A549 (cell line): ENCODE measurements at regions not wholly inside any gene's neighbourhood (a gene's known extent, or its start where the extent isn't known, plus 50 kb on each side); places are given as distances from the start of the nearest gene placed in this dataset.

Source experiments
- ATAC-seq, 2 experiments: fragments of 200-7000 bp in 1 of 2; fragments of >200 bp in 1 of 2; cut with Nextera tagmentation in 1 of 2; cut with Tn5 transposase in 1 of 2; 3 replicates each; pipeline versions ENCODE4 v1.8.0 to v1.9.1; 2018 to 2020; ENCODE audit warnings: mild to moderate bottlenecking in 1 of 2, moderate library complexity in 1 of 2
- CTCF ChIA-PET: fragments of 300-600 bp; sonication (Branson Sonifier 250); formaldehyde crosslinking; extraction: SDS; loops from one replicate; lab custom pipeline; 2021; ENCODE audit warnings: antibody characterized with exemption, inconsistent platforms; lab: Yijun Ruan, JAX
- POLR2A ChIA-PET: fragments of 350-600 bp; formaldehyde crosslinking; extraction: SDS; loops from one replicate; lab custom pipeline; 2021; ENCODE audit warnings: antibody characterized with exemption, inconsistent platforms; lab: Yijun Ruan, JAX
- DNase-seq, 2 experiments: peaks; one replicate each; pipeline versions ENCODE4 v3.0.0 to v3.0.0-alpha.2; 2011 to 2016; ENCODE audit warnings: low read depth in 1 of 2, low spot score in 1 of 2
- FAIRE-seq: peaks from 2 replicates; lab custom pipeline; 2011; peaks lifted over from hg19 to GRCh38; lab: Jason Lieb, UNC
- H3K27ac ChIP-seq, 2 experiments: fragments of >200 bp; sonication (Bioruptor Twin); formaldehyde crosslinking; 3 replicates each; pipeline ENCODE4 v1.5.1; 2016 to 2017
- H3K4me1 ChIP-seq: fragments of >200 bp; sonication (Bioruptor Twin); formaldehyde crosslinking; 3 replicates; pipeline ENCODE4 v1.6.1; 2016
- H3K4me2 ChIP-seq: fragments of >200 bp; sonication (Bioruptor Twin); formaldehyde crosslinking; 3 replicates; pipeline ENCODE4 v1.6.1; 2016
- H3K4me3 ChIP-seq: fragments of >200 bp; sonication (Bioruptor Twin); formaldehyde crosslinking; 3 replicates; pipeline ENCODE4 v1.5.1; 2016
- H3K9me3 ChIP-seq: fragments of >200 bp; sonication (Bioruptor Twin); formaldehyde crosslinking; 3 replicates; pipeline ENCODE4 v1.6.1; 2016
- ATOH8 ChIP-seq: fragments of 250-450 bp; sonication (Bioruptor Pico); IDR thresholded peaks from 2 replicates; pipeline ENCODE4 v1.5.0; 2020; ENCODE audit warnings: low read depth, mild to moderate bottlenecking, moderate library complexity
- CBX2 ChIP-seq: fragments of 200-600 bp; sonication (generic); IDR thresholded peaks from 2 replicates; pipeline ENCODE4 v1.6.1; 2016; ENCODE audit warnings: low read depth, mild to moderate bottlenecking, borderline replicate concordance
- CBX8 ChIP-seq: fragments of 200-600 bp; sonication (generic); IDR thresholded peaks from 2 replicates; pipeline ENCODE4 v1.6.1; 2016
- ELK1 ChIP-seq: fragments of 150-350 bp; IDR thresholded peaks from 2 replicates; pipeline ENCODE4 v1.6.1; 2014; ENCODE audit warnings: low read depth, mild to moderate bottlenecking, low read length
- EP300 ChIP-seq, 2 experiments: fragments of >200 bp; sonication (Bioruptor Twin); formaldehyde crosslinking; IDR thresholded peaks; 2 replicates in 1 of 2; 3 replicates in 1 of 2; pipeline ENCODE4 v1.6.1; 2016 to 2017
- HDAC2 ChIP-seq: fragments of 200-600 bp; sonication (generic); IDR thresholded peaks from 2 replicates; pipeline ENCODE4 v1.6.1; 2016
- HOXA7 ChIP-seq: fragments of 250-450 bp; sonication (Bioruptor Pico); IDR thresholded peaks from 2 replicates; pipeline ENCODE4 v1.5.0; 2020; ENCODE audit warnings: mild to moderate bottlenecking, moderate library complexity
- JUN ChIP-seq, 2 experiments: fragments of >200 bp; sonication (Bioruptor Twin); formaldehyde crosslinking; IDR thresholded peaks; 2 replicates in 1 of 2; 3 replicates in 1 of 2; pipeline ENCODE4 v1.6.1; 2016 to 2017
- KDM1A ChIP-seq: fragments of 200-600 bp; sonication (generic); IDR thresholded peaks from 2 replicates; pipeline ENCODE4 v1.6.1; 2016; ENCODE audit warnings: low read depth, mild to moderate bottlenecking
- KDM5A ChIP-seq: fragments of 200-600 bp; sonication (generic); IDR thresholded peaks from 2 replicates; pipeline ENCODE4 v1.6.1; 2016; ENCODE audit warnings: antibody characterized with exemption, mild to moderate bottlenecking
- MAFK ChIP-seq: fragments of 450-650 bp; IDR thresholded peaks from 2 replicates; pipeline ENCODE4 v1.6.1; 2014; ENCODE audit not compliant: partially characterized antibody
- RARB ChIP-seq: fragments of 250-450 bp; sonication (Bioruptor Pico); IDR thresholded peaks from 2 replicates; pipeline ENCODE4 v1.8.0; 2021; ENCODE audit warnings: mild to moderate bottlenecking, moderate library complexity
- RFX5 ChIP-seq: fragments of 450-650 bp; IDR thresholded peaks from 2 replicates; pipeline ENCODE4 v1.7.1; 2014; ENCODE audit warnings: antibody characterized with exemption, mild to moderate bottlenecking, moderate library complexity
- RNF2 ChIP-seq: fragments of 200-600 bp; sonication (generic); IDR thresholded peaks from 2 replicates; pipeline ENCODE4 v1.6.1; 2016; ENCODE audit warnings: low read depth, mild to moderate bottlenecking, antibody characterized with exemption, moderate library complexity, borderline replicate concordance
- SMC3 ChIP-seq: fragments of >200 bp; sonication (Bioruptor Twin); formaldehyde crosslinking; IDR thresholded peaks from 3 replicates; pipeline ENCODE4 v1.6.1; 2018; ENCODE audit warnings: inconsistent platforms
- ZSCAN20 ChIP-seq: fragments of 250-450 bp; sonication (Bioruptor Pico); IDR thresholded peaks from 2 replicates; pipeline ENCODE4 v1.8.0; 2022; ENCODE audit warnings: mild to moderate bottlenecking, moderate library complexity
- WGBS: methylation state at CpG from one replicate; pipeline ENCODE4 v1.1.6; 2017; ENCODE audit errors: missing lambda C conversion rate; 5-methylcytosine and 5-hydroxymethylcytosine counted together
- TF ChIP-seq, protein P1 (sequence below): fragments of >200 bp; sonication (Bioruptor Twin); formaldehyde crosslinking; IDR thresholded peaks from 3 replicates; pipeline ENCODE4 v1.6.1; 2016
- TF ChIP-seq, protein P2 (sequence below): IDR thresholded peaks from 2 replicates; pipeline ENCODE4 v1.6.1; 2012; ENCODE audit warnings: low read depth, borderline replicate concordance

- DNase-seq = no peak
- CTCF ChIA-PET = no interaction called here
- TF ChIP-seq SMC3 = no peak
- Histone ChIP-seq H3K4me1 (peaks cover 4% of the 10 kb centered on the region; the same call in 2 of the 3 replicates), H3K9me3 (peaks cover 14% of the 10 kb centered on the region; the same call in 2 of the 3 replicates), H3K4me2 (no peak overlapping the region), H3K4me3 (no peak overlapping the region), H3K27ac (no peak overlapping the region)
- ATAC-seq = no peak
- POLR2A ChIA-PET = no interaction called here
- WGBS = 86% methylated on average over 19 of the region's 19 CpGs
- FAIRE-seq = no peak
Measured at GRCh38 chr11:64502634-64503033, 53.1 kb upstream of the SLC22A11 start.

GRCh38 chr11:64503186-64503753, 52.5 kb upstream of the SLC22A11 start:
- Histone ChIP-seq H3K4me3 (no peak overlapping the region), H3K4me2 (no peak overlapping the region), H3K27ac (no peak overlapping the region), H3K4me1 (peaks cover 4% of the 10 kb centered on the region; the same call in 2 of the 3 replicates), H3K9me3 (peaks cover 14% of the 10 kb centered on the region; the same call in 2 of the 3 replicates)
- ChIA-PET CTCF (interaction anchor here (0.8 to 2.0 kb wide), 4 partner anchors 10 to 54 kb away, joined by 4 to 7 read pairs (median 6); no protein-coding TSS in a partner anchor), POLR2A (no interaction called here)
- FAIRE-seq = no peak
- TF ChIP-seq CBX8 = no peak
- TF ChIP-seq KDM1A = no peak
- no peak for TF ChIP-seq KDM5A
- no peak for TF ChIP-seq HDAC2
- no peak for TF ChIP-seq ZSCAN20 (CRISPR knock-in tag)
- TF ChIP-seq CBX2 = no peak
- TF ChIP-seq, protein P1, sequence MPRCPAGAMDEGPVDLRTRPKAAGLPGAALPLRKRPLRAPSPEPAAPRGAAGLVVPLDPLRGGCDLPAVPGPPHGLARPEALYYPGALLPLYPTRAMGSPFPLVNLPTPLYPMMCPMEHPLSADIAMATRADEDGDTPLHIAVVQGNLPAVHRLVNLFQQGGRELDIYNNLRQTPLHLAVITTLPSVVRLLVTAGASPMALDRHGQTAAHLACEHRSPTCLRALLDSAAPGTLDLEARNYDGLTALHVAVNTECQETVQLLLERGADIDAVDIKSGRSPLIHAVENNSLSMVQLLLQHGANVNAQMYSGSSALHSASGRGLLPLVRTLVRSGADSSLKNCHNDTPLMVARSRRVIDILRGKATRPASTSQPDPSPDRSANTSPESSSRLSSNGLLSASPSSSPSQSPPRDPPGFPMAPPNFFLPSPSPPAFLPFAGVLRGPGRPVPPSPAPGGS = no peak
- no peak for DNase-seq
- ATAC-seq = no peak
- 36% methylated on average over 5 of the region's 5 CpGs for WGBS

DNA sequence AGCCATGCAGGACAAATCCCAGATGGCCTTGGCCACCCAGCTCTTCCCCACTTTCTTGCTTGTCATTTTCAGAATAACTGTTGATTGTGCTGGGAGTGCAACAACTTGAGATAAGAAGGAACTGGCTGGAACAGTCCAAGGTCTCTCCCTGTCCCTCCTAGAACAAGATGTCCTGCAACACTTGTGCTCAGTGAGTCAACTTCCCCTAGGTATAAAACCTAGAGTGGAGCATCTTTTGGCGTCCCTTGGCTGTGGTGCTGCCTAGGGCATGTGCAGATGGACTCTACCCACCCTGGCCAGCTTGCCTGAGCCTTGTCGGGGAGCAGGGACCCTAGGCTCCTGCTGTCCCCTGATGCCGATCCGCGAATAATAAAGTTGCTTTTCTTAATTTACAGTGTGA, 50.7 kb upstream of the SLC22A11 start:
- ChIA-PET CTCF (interaction anchor here (1.1 to 2.0 kb wide), 3 partner anchors 14 to 150 kb away, joined by 3 to 6 read pairs (median 6); no protein-coding TSS in a partner anchor), POLR2A (no interaction called here)
- Histone ChIP-seq H3K9me3 (peaks cover 14% of the 10 kb centered on the region; the same call in 2 of the 3 replicates), H3K4me1 (peaks cover 4% of the 10 kb centered on the region; the same call in 2 of the 3 replicates), H3K27ac (no peak overlapping the region), H3K4me3 (no peak overlapping the region), H3K4me2 (no peak overlapping the region)
- WGBS = 83% methylated on average over 4 of the region's 5 CpGs
- no peak for ATAC-seq
- DNase-seq = no peak
- no peak for FAIRE-seq
- TF ChIP-seq MAFK (no peak), RARB (CRISPR knock-in tag) (no peak), ATOH8 (CRISPR knock-in tag) (no peak), SMC3 (no peak), HDAC2 (no peak), HOXA7 (no peak), RNF2 (no peak), JUN (IDR thresholded peaks at IDR 0.05) (no peak), ELK1 (no peak), RFX5 (no peak), EP300 (IDR thresholded peaks at IDR 0.05) (no peak)
- TF ChIP-seq, protein P2, sequence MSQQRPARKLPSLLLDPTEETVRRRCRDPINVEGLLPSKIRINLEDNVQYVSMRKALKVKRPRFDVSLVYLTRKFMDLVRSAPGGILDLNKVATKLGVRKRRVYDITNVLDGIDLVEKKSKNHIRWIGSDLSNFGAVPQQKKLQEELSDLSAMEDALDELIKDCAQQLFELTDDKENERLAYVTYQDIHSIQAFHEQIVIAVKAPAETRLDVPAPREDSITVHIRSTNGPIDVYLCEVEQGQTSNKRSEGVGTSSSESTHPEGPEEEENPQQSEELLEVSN = no peak
